Stimulated activated memory B cell treated with anti-CD40 and anti-IgM and Interleukin-4, amounts not matched to agents 10 μg/mL and 1 μg/mL and 100 μg/mL, for 72 hours (primary cell): ENCODE measurements at regions not wholly inside any gene's neighbourhood (a gene's known extent, or its start where the extent isn't known, plus 50 kb on each side); places are given as distances from the start of the nearest gene placed in this dataset.

Source experiments
- ATAC-seq: fragments of 150-1000 bp; cut with Tn5 transposase; 2 replicates; pipeline ENCODE4 v1.10.0; 2021
- H3K27ac Mint-ChIP-seq: one replicate; pipeline ENCODE4 v1.8.0; 2022; ENCODE audit warnings: mild to moderate bottlenecking, mixed read lengths
- H3K27me3 Mint-ChIP-seq: one replicate; pipeline ENCODE4 v1.8.0; 2022; ENCODE audit warnings: mixed read lengths
- H3K36me3 Mint-ChIP-seq: one replicate; pipeline ENCODE4 v1.8.0; 2022; ENCODE audit warnings: mixed read lengths
- H3K4me1 Mint-ChIP-seq: one replicate; pipeline ENCODE4 v1.8.0; 2022; ENCODE audit warnings: mixed read lengths
- H3K4me3 Mint-ChIP-seq: one replicate; pipeline ENCODE4 v1.8.0; 2022; ENCODE audit warnings: mild to moderate bottlenecking, moderate library complexity, mixed read lengths
- H3K9me3 Mint-ChIP-seq: one replicate; pipeline ENCODE4 v1.8.0; 2022; ENCODE audit warnings: mixed read lengths

DNA sequence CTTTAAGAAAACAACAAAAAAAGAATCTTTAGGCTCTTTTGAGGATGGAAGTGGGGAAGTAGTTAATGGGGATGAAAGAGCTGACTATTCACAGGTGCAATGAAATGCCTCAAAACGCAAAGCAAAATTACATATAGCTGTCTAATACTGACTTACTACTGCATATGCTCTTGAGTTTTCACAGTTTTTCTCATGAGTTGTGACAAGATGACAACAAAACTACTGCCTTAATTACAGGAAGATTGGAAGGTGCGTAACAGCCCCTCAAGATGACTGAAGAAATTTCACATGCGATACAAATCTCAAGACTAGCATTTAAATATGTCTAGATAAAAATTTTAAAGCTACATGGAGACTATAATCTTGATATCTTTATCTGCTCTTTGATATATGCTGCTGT lies 547.8 kb upstream of the POU3F2 start:
- H3K27me3 Mint-ChIP-seq: no peaks in the 10 kb centered on the region
- H3K4me3 Mint-ChIP-seq: no peak overlapping the region
- H3K27ac Mint-ChIP-seq: no peak overlapping the region
- no peaks in the 10 kb centered on the region for H3K4me1 Mint-ChIP-seq
- ATAC-seq: no peak
- H3K36me3 Mint-ChIP-seq: no peaks in the 10 kb centered on the region
- H3K9me3 Mint-ChIP-seq: peaks cover 3% of the 10 kb centered on the region

DNA sequence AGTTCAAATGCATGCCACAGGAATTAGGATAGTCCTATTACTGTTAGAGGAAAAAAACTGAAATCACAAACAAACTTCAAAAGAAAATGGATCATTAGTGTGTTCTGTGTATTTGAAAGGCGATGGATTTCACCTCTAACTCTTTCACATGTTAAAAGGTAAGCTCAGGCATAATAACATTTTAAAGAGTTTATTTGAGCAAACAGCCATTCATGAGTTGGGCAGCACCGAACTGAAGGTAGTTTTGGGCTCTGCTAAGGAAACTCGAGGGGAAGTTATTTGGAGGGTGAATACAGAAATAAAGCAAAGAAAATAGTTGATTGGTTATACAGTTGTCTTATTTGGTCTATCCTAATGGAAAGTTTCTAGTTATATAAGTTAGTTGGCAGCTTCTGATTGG lies 546.5 kb upstream of the POU3F2 start:
- Mint-ChIP-seq H3K27me3 (no peaks in the 10 kb centered on the region), H3K27ac (no peak overlapping the region), H3K4me3 (no peak overlapping the region), H3K9me3 (peaks cover 3% of the 10 kb centered on the region), H3K36me3 (no peaks in the 10 kb centered on the region), H3K4me1 (no peaks in the 10 kb centered on the region)
- ATAC-seq: no peak

DNA sequence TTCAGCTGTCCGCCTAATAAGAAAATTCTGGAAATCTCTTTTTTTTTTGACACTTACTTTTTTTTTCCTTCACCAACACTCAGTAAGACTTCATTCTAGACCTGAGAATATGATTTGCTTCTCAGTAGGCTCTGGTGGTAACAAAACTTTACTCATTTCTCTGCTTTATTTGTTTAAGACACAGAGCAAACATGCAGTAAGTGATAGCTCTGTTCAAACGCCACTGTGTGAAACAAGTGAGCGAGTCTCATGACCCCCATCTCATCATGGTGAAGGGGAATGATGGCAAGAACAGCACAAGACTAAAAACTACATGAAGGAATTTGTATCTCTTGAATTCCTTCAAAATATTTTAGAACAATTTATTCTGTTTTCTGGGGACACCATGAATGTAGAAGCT lies 541.6 kb upstream of the POU3F2 start:
- no peaks in the 10 kb centered on the region for H3K36me3 Mint-ChIP-seq
- no peaks in the 10 kb centered on the region for H3K27me3 Mint-ChIP-seq
- peaks cover 5% of the 10 kb centered on the region for H3K9me3 Mint-ChIP-seq
- H3K4me1 Mint-ChIP-seq: no peaks in the 10 kb centered on the region
- H3K27ac Mint-ChIP-seq: no peak overlapping the region
- no peak for ATAC-seq
- H3K4me3 Mint-ChIP-seq: no peak overlapping the region

GRCh38 chr6:98295515-98296175 lies 538.7 kb upstream of the POU3F2 start:
- Mint-ChIP-seq H3K9me3 (peaks cover 2% of the 10 kb centered on the region), H3K27me3 (no peaks in the 10 kb centered on the region), H3K27ac (no peak overlapping the region), H3K4me1 (no peaks in the 10 kb centered on the region), H3K36me3 (no peaks in the 10 kb centered on the region), H3K4me3 (no peak overlapping the region)
- ATAC-seq: no peak

DNA sequence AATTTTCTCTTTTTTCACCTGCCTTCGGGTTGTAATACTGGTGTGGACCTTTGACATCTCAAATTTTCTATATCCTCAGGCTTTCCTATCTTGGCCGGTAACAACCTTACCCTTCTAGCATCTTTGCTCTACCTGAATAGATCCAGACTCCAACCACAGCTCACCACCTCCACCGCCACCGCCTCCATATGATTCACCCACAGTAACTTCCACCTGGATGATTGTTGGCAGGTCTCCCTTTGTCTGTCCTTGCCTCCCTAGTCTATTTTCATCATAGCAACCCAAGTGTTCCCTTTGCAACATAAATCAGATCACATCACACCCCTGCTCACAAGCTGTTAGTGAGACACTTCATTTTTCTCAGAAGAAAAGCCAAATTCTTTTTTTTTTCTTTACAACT lies 525.8 kb upstream of the POU3F2 start:
- Mint-ChIP-seq H3K9me3 (peaks cover 17% of the 10 kb centered on the region), H3K4me3 (no peak overlapping the region), H3K4me1 (no peaks in the 10 kb centered on the region), H3K27ac (no peak overlapping the region), H3K27me3 (no peaks in the 10 kb centered on the region), H3K36me3 (no peaks in the 10 kb centered on the region)
- no peak for ATAC-seq

GRCh38 chr6:98310443-98310842 lies 523.9 kb upstream of the POU3F2 start:
- H3K4me3 Mint-ChIP-seq: no peak overlapping the region
- no peaks in the 10 kb centered on the region for H3K36me3 Mint-ChIP-seq
- H3K9me3 Mint-ChIP-seq: peaks cover 13% of the 10 kb centered on the region
- H3K27me3 Mint-ChIP-seq: no peaks in the 10 kb centered on the region
- ATAC-seq: no peak
- H3K27ac Mint-ChIP-seq: no peak overlapping the region
- H3K4me1 Mint-ChIP-seq: no peaks in the 10 kb centered on the region

DNA sequence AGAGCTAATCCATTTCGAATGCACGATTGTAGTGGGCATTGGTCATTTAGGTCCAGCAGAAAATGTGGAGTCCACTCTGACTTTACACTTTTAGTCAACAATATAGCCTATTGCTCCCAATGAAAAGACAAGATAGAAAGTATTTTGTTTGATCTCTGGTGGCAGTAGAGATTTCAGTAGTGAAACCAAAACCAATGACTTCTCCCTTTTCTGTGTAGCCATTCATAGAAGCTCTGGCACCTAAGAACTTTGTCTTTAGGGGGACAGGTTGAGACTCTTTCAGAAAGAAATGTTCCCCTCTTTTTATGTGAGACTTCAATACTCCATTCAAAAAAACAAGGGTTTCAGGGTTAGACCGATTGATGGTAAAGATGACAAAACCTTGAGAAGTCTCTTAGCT lies 510.8 kb upstream of the POU3F2 start:
- H3K4me3 Mint-ChIP-seq: no peak overlapping the region
- no peaks in the 10 kb centered on the region for H3K4me1 Mint-ChIP-seq
- H3K27me3 Mint-ChIP-seq: no peaks in the 10 kb centered on the region
- H3K9me3 Mint-ChIP-seq: peaks cover 9% of the 10 kb centered on the region
- no peak overlapping the region for H3K27ac Mint-ChIP-seq
- no peak for ATAC-seq
- H3K36me3 Mint-ChIP-seq: no peaks in the 10 kb centered on the region

DNA sequence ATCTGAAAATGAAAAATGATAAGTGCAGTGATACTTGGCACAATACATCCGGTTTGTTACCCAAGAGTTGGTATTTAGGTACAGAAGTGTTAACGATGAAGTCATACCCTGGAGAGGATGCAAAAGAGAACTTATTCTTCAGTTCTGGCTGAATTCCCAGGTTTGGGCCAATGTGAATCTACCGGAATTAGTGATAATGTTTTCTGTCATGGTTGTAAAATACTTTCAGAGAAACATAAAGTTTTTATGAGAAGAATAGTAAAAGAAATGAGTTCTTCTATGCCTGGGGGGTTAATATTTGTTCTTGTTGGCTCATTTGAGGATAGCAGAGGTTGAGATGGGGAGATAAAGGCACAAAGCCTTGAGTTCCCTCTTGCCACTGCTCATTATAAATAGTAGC lies 509.9 kb upstream of the POU3F2 start:
- no peaks in the 10 kb centered on the region for H3K27me3 Mint-ChIP-seq
- H3K36me3 Mint-ChIP-seq: no peaks in the 10 kb centered on the region
- H3K4me1 Mint-ChIP-seq: no peaks in the 10 kb centered on the region
- no peak overlapping the region for H3K27ac Mint-ChIP-seq
- ATAC-seq: no peak
- no peak overlapping the region for H3K4me3 Mint-ChIP-seq
- peaks cover 4% of the 10 kb centered on the region for H3K9me3 Mint-ChIP-seq

GRCh38 chr6:98325366-98325765 lies 509.0 kb upstream of the POU3F2 start:
- Mint-ChIP-seq H3K4me3 (no peak overlapping the region), H3K4me1 (no peaks in the 10 kb centered on the region), H3K9me3 (peaks cover 4% of the 10 kb centered on the region), H3K27ac (no peak overlapping the region), H3K27me3 (no peaks in the 10 kb centered on the region), H3K36me3 (no peaks in the 10 kb centered on the region)
- no peak for ATAC-seq

DNA sequence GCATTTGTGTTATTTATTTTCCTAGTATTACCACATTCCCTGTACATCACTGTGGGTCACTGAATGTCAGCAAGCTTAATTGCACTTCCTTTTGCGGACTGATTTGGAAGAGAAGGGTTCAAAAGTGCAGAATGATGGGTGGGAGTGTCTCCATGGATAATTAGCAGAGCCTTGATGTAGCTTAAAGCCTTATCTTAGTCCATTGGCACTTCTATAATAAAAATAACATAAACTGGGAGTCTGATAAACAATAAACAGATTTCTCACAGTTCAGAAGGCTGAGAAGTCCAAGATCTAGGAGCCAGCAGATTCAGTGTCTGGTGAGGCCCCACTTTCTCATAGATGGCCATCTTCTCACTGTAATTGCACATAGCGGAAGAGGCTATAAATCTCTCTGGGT lies 501.1 kb upstream of the POU3F2 start:
- Mint-ChIP-seq H3K27ac (no peak overlapping the region), H3K36me3 (no peaks in the 10 kb centered on the region), H3K9me3 (peaks cover 3% of the 10 kb centered on the region), H3K4me3 (no peak overlapping the region), H3K27me3 (no peaks in the 10 kb centered on the region), H3K4me1 (no peaks in the 10 kb centered on the region)
- no peak for ATAC-seq

DNA sequence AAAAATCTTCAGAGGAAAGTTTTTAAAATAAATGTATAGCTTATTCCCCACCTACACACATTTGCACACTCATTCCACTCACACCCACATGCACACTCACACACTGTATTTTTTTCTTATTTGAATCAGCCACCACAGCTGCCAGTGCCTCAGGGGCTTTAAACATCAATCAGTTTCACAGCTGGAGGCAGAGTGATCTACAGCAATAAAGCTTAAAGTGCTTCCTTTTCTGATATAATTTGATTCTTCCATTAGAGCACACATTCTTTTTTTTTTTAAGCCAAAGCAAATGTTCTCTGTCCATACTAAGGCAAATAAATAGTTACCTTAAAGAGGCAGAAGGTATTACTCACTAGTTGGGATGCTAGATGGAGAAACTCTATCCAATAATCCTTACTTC lies 498.8 kb upstream of the POU3F2 start:
- no peaks in the 10 kb centered on the region for H3K36me3 Mint-ChIP-seq

GRCh38 chr6:98339506-98339905 lies 494.9 kb upstream of the POU3F2 start:
- no peaks in the 10 kb centered on the region for H3K27me3 Mint-ChIP-seq
- H3K4me3 Mint-ChIP-seq: no peak overlapping the region
- H3K9me3 Mint-ChIP-seq: peaks cover 4% of the 10 kb centered on the region
- H3K36me3 Mint-ChIP-seq: no peaks in the 10 kb centered on the region
- H3K4me1 Mint-ChIP-seq: no peaks in the 10 kb centered on the region
- no peak overlapping the region for H3K27ac Mint-ChIP-seq
- ATAC-seq: no peak

More for the DNA sequence above, 498.8 kb upstream of the POU3F2 start:
- H3K27me3 Mint-ChIP-seq: no peaks in the 10 kb centered on the region
- peaks cover 4% of the 10 kb centered on the region for H3K9me3 Mint-ChIP-seq
- ATAC-seq: no peak
- H3K27ac Mint-ChIP-seq: no peak overlapping the region
- no peaks in the 10 kb centered on the region for H3K4me1 Mint-ChIP-seq
- H3K4me3 Mint-ChIP-seq: no peak overlapping the region

- no peak for ATAC-seq
- Mint-ChIP-seq H3K4me3 (no peak overlapping the region), H3K9me3 (peaks cover 3% of the 10 kb centered on the region), H3K36me3 (no peaks in the 10 kb centered on the region), H3K27ac (no peak overlapping the region), H3K4me1 (no peaks in the 10 kb centered on the region), H3K27me3 (no peaks in the 10 kb centered on the region)
Measured at GRCh38 chr6:98343004-98343403, 491.4 kb upstream of the POU3F2 start.

GRCh38 chr6:98343797-98344196 lies 490.6 kb upstream of the POU3F2 start:
- Mint-ChIP-seq H3K4me3 (no peak overlapping the region), H3K4me1 (no peaks in the 10 kb centered on the region), H3K27me3 (no peaks in the 10 kb centered on the region), H3K36me3 (no peaks in the 10 kb centered on the region), H3K9me3 (no peaks in the 10 kb centered on the region), H3K27ac (no peak overlapping the region)
- no peak for ATAC-seq

- Mint-ChIP-seq H3K36me3 (no peaks in the 10 kb centered on the region), H3K27me3 (no peaks in the 10 kb centered on the region), H3K4me1 (no peaks in the 10 kb centered on the region), H3K27ac (no peak overlapping the region), H3K4me3 (no peak overlapping the region), H3K9me3 (peaks cover 2% of the 10 kb centered on the region)
- ATAC-seq: no peak
Measured at GRCh38 chr6:98352348-98352747, 482.0 kb upstream of the POU3F2 start.

DNA sequence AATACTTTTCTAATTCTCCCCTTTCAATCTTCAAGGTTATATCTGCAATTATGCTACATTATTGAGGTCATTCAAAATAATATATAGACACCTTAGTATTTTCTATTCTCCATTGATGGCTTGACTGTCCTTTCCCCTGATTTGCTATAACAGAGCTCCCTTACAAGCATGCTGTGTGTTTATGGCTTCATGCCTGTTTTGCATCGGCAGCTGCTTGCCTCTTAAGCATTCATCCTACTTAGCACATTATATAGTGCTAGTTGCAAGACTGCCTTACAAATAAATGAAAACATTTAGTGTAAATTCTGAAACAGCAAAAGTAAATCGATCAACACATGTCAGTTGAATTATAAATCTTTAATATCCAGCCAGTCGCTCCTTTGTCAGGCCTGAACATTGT lies 476.2 kb upstream of the POU3F2 start:
- no peaks in the 10 kb centered on the region for H3K27me3 Mint-ChIP-seq

GRCh38 chr6:98366371-98366770 lies 468.0 kb upstream of the POU3F2 start:
- ATAC-seq: no peak
- Mint-ChIP-seq H3K27ac (no peak overlapping the region), H3K4me1 (no peaks in the 10 kb centered on the region), H3K27me3 (no peaks in the 10 kb centered on the region), H3K4me3 (no peak overlapping the region), H3K36me3 (no peaks in the 10 kb centered on the region), H3K9me3 (peaks cover 11% of the 10 kb centered on the region)

More for the DNA sequence above, 476.2 kb upstream of the POU3F2 start:
- H3K36me3 Mint-ChIP-seq: no peaks in the 10 kb centered on the region
- no peak for ATAC-seq
- no peaks in the 10 kb centered on the region for H3K4me1 Mint-ChIP-seq
- no peak overlapping the region for H3K27ac Mint-ChIP-seq
- H3K4me3 Mint-ChIP-seq: no peak overlapping the region
- peaks cover 3% of the 10 kb centered on the region for H3K9me3 Mint-ChIP-seq
